ENCODE measurements at regions not wholly inside any gene's neighbourhood (a gene's known extent, or its start where the extent isn't known, plus 50 kb on each side); places are given as distances from the start of the nearest gene placed in this dataset.

GRCh38 chr16:35543486-35543885 is 2084.1 kb downstream of the TP53TG3F start:
- no peaks in the 10 kb centered on the region for H3K36me3 ChIP-seq (replicated peaks; ENCODE audit: control insufficient read depth, insufficient read depth, low read length)
- no peak overlapping the region for H3K4me3 ChIP-seq (ENCODE audit: insufficient read depth, low read depth, low read length)
- DNase-seq, result no peak
- no peaks in the 10 kb centered on the region for H3K27me3 ChIP-seq (ENCODE audit: control insufficient read depth, insufficient read depth, low read length)

GRCh38 chr16:35552763-35553162 is 2093.4 kb downstream of the TP53TG3F start:
- Histone ChIP-seq H3K4me3 (ENCODE audit: insufficient read depth, low read depth, low read length) (no peak overlapping the region), H3K27me3 (ENCODE audit: control insufficient read depth, insufficient read depth, low read length) (no peaks in the 10 kb centered on the region)
- DNase-seq, result no peak

GRCh38 chr16:35557731-35558130 is 2098.3 kb downstream of the TP53TG3F start:
- Histone ChIP-seq H3K4me3 (ENCODE audit: insufficient read depth, low read depth, low read length) (no peak overlapping the region), H3K36me3 (replicated peaks; ENCODE audit: control insufficient read depth, insufficient read depth, low read length) (no peaks in the 10 kb centered on the region), H3K27me3 (ENCODE audit: control insufficient read depth, insufficient read depth, low read length) (no peaks in the 10 kb centered on the region)
- no peak for DNase-seq

More at GRCh38 chr16:35552763-35553162, 2093.4 kb downstream of the TP53TG3F start:
- H3K36me3 ChIP-seq (replicated peaks; ENCODE audit: control insufficient read depth, insufficient read depth, low read length), result no peaks in the 10 kb centered on the region

DNA sequence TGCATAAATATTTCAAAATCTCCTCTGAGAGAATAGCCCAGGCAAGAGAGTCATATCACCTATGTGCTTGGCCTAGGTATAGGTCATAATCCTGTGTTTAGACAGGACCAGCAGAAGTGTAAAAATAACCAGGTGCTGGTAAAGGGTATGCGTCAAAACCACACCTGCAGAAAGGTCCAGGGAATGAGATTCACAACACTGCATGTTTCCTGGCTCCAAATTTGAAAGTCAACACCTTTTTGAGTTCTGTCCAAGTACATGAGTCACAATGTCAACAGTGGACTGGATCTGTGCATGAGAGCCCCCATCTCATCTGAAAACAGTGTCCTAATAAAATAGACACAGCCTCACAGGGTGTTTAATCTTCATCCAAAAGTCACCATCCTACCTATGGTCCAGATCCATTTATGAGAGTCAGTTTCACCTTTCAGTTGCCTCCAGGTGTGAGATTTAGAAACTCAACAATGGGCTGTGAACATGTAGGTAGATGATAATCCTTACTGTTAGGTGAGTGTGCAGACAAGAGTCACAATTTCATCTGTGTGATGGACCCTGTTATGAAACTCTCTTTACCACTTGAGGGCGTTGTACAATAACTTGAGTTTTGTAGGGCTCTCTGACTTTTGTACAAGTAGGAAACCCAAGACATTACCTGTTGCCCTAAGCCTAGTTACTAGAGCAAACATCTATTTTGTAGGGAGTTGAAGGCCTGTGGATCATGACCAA is 2100.7 kb downstream of the TP53TG3F start:
- DNase-seq, result no peak
- no peak overlapping the region for H3K4me3 ChIP-seq (ENCODE audit: insufficient read depth, low read depth, low read length)
- H3K27me3 ChIP-seq (ENCODE audit: control insufficient read depth, insufficient read depth, low read length), result no peaks in the 10 kb centered on the region
- H3K36me3 ChIP-seq (replicated peaks; ENCODE audit: control insufficient read depth, insufficient read depth, low read length), result no peaks in the 10 kb centered on the region

DNA sequence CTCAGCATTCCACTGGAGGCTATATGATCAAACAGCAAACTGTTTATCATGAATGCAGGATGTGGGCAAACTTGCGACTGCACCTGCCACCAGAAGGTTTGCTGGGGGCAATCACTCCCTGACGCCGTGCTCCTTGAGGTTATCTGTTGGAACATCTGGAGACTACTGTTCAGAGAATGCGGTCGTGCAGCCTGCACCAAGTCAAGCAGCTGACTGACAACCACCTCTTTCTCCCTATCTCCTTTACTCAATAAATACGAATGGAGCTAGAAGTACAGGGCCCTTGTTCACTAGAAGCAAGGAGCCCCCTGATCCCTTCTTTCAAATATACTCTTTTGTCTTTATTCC is 2101.2 kb downstream of the TP53TG3F start:
- Histone ChIP-seq H3K36me3 (replicated peaks; ENCODE audit: control insufficient read depth, insufficient read depth, low read length) (no peaks in the 10 kb centered on the region), H3K4me3 (ENCODE audit: insufficient read depth, low read depth, low read length) (no peak overlapping the region), H3K27me3 (ENCODE audit: control insufficient read depth, insufficient read depth, low read length) (no peaks in the 10 kb centered on the region)
- no peak for DNase-seq

DNA sequence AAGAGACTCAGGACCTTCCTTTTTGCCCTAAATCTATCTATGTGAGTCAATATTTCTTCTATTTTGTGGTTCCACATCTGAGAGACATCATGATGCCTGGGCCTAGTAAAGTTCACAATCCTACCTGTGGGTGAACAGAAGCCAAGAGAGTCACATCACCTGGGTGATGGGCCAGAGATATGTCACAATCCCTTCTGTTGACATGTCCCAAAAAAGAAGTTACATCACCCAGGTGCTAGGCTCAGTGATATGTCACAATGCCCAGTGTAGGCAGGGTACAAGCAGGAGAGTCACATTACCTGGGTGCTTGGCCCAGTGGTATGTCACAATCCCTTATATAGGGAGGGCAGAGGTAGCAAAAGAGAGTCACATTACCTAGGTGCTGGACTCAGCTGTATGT is 2101.9 kb downstream of the TP53TG3F start:
- Histone ChIP-seq H3K27me3 (ENCODE audit: control insufficient read depth, insufficient read depth, low read length) (no peaks in the 10 kb centered on the region), H3K4me3 (ENCODE audit: insufficient read depth, low read depth, low read length) (no peak overlapping the region), H3K36me3 (replicated peaks; ENCODE audit: control insufficient read depth, insufficient read depth, low read length) (no peaks in the 10 kb centered on the region)
- DNase-seq, result no peak

DNA sequence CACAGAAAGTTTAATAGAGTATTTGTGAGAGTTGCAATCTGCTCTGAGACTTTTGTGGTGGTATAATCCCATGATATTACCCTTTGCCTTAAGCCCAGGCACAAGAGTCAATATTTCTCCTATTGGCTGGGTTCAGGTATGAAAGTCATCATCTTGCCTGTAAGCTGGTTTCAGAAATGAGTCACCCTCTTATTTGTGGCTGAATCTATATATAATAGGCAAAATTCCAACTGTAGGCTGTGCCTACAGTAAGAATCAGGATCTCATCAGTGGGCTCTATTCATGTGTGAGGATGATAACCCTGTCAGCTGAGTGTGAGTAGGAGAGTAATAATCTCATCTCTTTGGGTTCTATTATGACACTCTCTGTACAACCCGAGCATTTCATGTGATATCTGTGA is 2103.1 kb downstream of the TP53TG3F start:
- Histone ChIP-seq H3K36me3 (replicated peaks; ENCODE audit: control insufficient read depth, insufficient read depth, low read length) (no peaks in the 10 kb centered on the region), H3K27me3 (ENCODE audit: control insufficient read depth, insufficient read depth, low read length) (no peaks in the 10 kb centered on the region), H3K4me3 (ENCODE audit: insufficient read depth, low read depth, low read length) (no peak overlapping the region)
- no peak for DNase-seq

DNA sequence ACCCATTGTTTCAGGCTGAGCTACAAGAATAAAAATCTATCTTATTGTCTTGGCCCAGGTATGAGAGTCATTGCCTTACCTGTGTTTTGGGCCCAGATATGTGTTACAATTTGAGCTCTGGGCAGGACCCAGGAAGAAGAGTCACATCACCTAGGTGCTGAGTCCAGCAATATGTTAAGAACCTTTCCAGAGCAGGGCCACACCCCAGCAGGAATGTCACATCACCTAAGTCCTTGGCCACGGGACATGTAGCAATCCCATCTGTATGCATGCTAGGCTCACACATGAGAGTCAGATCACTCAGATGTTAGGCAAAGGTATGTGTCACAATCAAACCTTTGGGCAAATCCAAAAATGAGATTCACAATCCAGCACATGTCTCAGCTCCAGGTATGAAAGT is 2103.5 kb downstream of the TP53TG3F start:
- Histone ChIP-seq H3K36me3 (replicated peaks; ENCODE audit: control insufficient read depth, insufficient read depth, low read length) (no peaks in the 10 kb centered on the region), H3K4me3 (ENCODE audit: insufficient read depth, low read depth, low read length) (no peak overlapping the region), H3K27me3 (ENCODE audit: control insufficient read depth, insufficient read depth, low read length) (no peaks in the 10 kb centered on the region)
- DNase-seq, result no peak

- Histone ChIP-seq H3K36me3 (replicated peaks; ENCODE audit: control insufficient read depth, insufficient read depth, low read length) (no peaks in the 10 kb centered on the region), H3K27me3 (ENCODE audit: control insufficient read depth, insufficient read depth, low read length) (no peaks in the 10 kb centered on the region), H3K4me3 (ENCODE audit: insufficient read depth, low read depth, low read length) (no peak overlapping the region)
- no peak for DNase-seq
Observed at GRCh38 chr16:35564148-35564547, 2104.7 kb downstream of the TP53TG3F start.

GRCh38 chr16:35564889-35565288 is 2105.5 kb downstream of the TP53TG3F start:
- Histone ChIP-seq H3K36me3 (replicated peaks; ENCODE audit: control insufficient read depth, insufficient read depth, low read length) (no peaks in the 10 kb centered on the region), H3K4me3 (ENCODE audit: insufficient read depth, low read depth, low read length) (no peak overlapping the region)

GRCh38 chr16:35565626-35566025 is 2106.2 kb downstream of the TP53TG3F start:
- no peaks in the 10 kb centered on the region for H3K36me3 ChIP-seq (replicated peaks; ENCODE audit: control insufficient read depth, insufficient read depth, low read length)
- no peaks in the 10 kb centered on the region for H3K27me3 ChIP-seq (ENCODE audit: control insufficient read depth, insufficient read depth, low read length)
- DNase-seq, result no peak
- no peak overlapping the region for H3K4me3 ChIP-seq (ENCODE audit: insufficient read depth, low read depth, low read length)

More at GRCh38 chr16:35564889-35565288, 2105.5 kb downstream of the TP53TG3F start:
- H3K27me3 ChIP-seq (ENCODE audit: control insufficient read depth, insufficient read depth, low read length), result no peaks in the 10 kb centered on the region
- DNase-seq, result no peak

DNA sequence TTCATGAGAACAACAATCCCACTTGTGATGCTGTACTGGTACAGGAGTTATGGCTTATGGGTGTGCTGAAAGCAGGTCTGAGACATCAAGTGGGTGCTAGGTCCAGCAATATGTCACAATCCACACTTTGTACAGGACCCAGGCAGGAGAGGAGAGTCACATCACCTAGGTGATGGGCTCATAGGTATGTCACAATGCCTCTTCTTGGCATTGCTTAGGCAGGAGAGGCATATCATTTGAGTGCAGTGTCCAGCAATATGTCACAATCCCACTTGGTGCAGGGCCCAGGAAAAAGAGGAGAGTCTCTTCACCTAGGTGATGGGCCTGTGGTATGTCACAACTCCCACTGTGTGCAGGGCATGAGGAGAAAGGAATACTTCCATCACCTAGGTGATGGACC is 2110.0 kb downstream of the TP53TG3F start:
- Histone ChIP-seq H3K4me3 (ENCODE audit: insufficient read depth, low read depth, low read length) (no peak overlapping the region), H3K27me3 (ENCODE audit: control insufficient read depth, insufficient read depth, low read length) (no peaks in the 10 kb centered on the region), H3K36me3 (replicated peaks; ENCODE audit: control insufficient read depth, insufficient read depth, low read length) (no peaks in the 10 kb centered on the region)
- no peak for DNase-seq

DNA sequence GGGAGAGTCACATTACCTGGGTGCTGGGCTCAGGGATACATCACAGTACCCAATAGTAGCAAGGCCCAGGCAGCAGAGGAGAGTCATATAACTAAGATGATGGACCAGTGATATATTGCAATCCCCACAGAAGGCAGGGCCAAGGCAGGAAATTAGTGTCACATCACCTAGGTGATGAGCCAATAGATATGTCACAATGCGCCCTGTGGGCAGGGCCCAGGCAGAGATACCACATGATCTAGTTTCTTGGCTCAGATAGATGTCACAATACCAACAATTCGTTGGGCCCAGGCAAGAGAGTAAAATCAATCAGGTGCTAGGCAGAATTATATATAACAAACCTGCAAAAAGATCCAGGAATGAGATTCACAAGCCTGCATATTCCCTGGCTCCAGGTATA is 2111.5 kb downstream of the TP53TG3F start:
- no peak for DNase-seq
- no peaks in the 10 kb centered on the region for H3K27me3 ChIP-seq (ENCODE audit: control insufficient read depth, insufficient read depth, low read length)
- no peak overlapping the region for H3K4me3 ChIP-seq (ENCODE audit: insufficient read depth, low read depth, low read length)
- H3K36me3 ChIP-seq (replicated peaks; ENCODE audit: control insufficient read depth, insufficient read depth, low read length), result no peaks in the 10 kb centered on the region

GRCh38 chr16:35572186-35572585 is 2112.8 kb downstream of the TP53TG3F start:
- no peak for DNase-seq
- Histone ChIP-seq H3K36me3 (replicated peaks; ENCODE audit: control insufficient read depth, insufficient read depth, low read length) (no peaks in the 10 kb centered on the region), H3K4me3 (ENCODE audit: insufficient read depth, low read depth, low read length) (no peak overlapping the region)

GRCh38 chr16:35573407-35573806 is 2114.0 kb downstream of the TP53TG3F start:
- Histone ChIP-seq H3K27me3 (ENCODE audit: control insufficient read depth, insufficient read depth, low read length) (no peaks in the 10 kb centered on the region), H3K36me3 (replicated peaks; ENCODE audit: control insufficient read depth, insufficient read depth, low read length) (no peaks in the 10 kb centered on the region), H3K4me3 (ENCODE audit: insufficient read depth, low read depth, low read length) (no peak overlapping the region)
- no peak for DNase-seq

More at GRCh38 chr16:35572186-35572585, 2112.8 kb downstream of the TP53TG3F start:
- H3K27me3 ChIP-seq (ENCODE audit: control insufficient read depth, insufficient read depth, low read length), result no peaks in the 10 kb centered on the region

DNA sequence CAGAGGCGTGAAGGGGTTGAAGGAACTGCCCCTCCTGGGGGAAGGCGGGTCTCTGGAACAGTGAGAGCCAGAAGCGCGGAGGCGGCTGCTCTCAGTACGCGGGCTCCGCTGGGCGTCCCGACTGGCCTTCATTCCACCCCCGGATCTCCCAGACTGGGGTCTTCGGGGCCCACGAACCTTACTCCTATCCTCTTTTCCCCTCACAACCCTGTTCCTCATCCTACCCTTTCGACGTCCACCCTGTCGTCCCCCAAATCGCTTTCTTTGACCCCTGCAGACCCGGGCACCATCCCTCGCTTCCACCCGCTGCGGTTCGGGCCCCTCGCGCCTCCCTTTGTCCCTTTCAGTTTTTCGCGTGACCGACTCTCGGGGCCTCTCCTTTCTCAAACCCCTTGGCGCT is 2114.6 kb downstream of the TP53TG3F start:
- H3K36me3 ChIP-seq (replicated peaks; ENCODE audit: control insufficient read depth, insufficient read depth, low read length), result no peaks in the 10 kb centered on the region
- H3K4me3 ChIP-seq (ENCODE audit: insufficient read depth, low read depth, low read length), result no peak overlapping the region
- no peaks in the 10 kb centered on the region for H3K27me3 ChIP-seq (ENCODE audit: control insufficient read depth, insufficient read depth, low read length)
- DNase-seq, result peak; percentile 16

All from H7 (cell line).